GM12875 (cell line): ENCODE measurements at regions not wholly inside any gene's neighbourhood (a gene's known extent, or its start where the extent isn't known, plus 50 kb on each side); places are given as distances from the start of the nearest gene placed in this dataset.
"Not testable (repeated sequence)": the region's sequence is repeated elsewhere in the genome, so short reads cannot be mapped to it uniquely, and the experiment has no call there.

Experiments used
- H3K4me3 ChIP-seq: one replicate; pipeline ENCODE4 v1.5.1; 2011; ENCODE audit warnings: low read depth, low read length, control low read depth
- TF ChIP-seq, protein P1 (sequence below): IDR thresholded peaks from 2 replicates; pipeline ENCODE4 v1.5.1; 2011; ENCODE audit warnings: low read depth, mild to moderate bottlenecking, control low read depth, inconsistent platforms, low read length, moderate library complexity, borderline replicate concordance; ENCODE audit not compliant: insufficient read depth

DNA sequence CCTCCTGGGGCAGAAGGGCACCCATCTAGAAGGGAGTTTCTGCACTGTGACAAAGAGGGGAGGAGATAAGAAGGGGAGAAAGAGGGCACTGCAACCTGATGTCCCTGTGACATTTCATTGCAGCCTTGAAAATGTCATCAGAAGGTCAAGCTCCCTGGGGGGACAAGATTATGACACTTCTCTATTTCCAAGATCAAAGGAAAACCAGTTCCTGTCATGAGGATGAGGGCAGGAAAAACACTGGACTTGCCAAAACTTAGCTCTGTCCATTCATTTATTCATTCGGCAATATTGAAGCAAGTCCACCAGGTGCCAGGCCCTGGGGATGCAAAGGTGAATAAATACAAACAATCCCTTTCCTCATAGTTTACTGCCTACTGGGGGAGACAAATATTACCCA lies 138.4 kb upstream of the CDKN3 start:
- H3K4me3 ChIP-seq, result no peak overlapping the region
- TF ChIP-seq, protein P1, sequence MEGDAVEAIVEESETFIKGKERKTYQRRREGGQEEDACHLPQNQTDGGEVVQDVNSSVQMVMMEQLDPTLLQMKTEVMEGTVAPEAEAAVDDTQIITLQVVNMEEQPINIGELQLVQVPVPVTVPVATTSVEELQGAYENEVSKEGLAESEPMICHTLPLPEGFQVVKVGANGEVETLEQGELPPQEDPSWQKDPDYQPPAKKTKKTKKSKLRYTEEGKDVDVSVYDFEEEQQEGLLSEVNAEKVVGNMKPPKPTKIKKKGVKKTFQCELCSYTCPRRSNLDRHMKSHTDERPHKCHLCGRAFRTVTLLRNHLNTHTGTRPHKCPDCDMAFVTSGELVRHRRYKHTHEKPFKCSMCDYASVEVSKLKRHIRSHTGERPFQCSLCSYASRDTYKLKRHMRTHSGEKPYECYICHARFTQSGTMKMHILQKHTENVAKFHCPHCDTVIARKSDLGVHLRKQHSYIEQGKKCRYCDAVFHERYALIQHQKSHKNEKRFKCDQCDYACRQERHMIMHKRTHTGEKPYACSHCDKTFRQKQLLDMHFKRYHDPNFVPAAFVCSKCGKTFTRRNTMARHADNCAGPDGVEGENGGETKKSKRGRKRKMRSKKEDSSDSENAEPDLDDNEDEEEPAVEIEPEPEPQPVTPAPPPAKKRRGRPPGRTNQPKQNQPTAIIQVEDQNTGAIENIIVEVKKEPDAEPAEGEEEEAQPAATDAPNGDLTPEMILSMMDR, result no peak

DNA sequence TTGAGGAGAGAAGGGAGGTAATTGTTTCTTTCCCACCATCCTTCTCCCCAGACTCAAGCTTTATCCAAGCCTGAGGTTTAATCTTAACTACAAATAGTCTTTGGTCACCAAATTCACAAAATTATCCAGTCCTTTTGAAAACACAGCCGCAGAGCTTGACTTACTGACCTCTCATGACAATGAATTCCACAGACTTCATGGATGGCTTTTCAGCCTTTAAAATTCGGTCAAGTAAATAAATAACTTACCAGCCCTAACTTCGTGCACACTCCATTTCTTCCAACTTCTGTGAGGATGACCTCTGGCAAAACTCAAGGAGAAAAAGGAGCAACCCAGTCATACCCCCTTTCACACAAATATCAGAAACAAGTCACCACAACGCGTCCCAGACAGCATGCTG lies 137.0 kb upstream of the CDKN3 start:
- H3K4me3 ChIP-seq, result no peak overlapping the region
- TF ChIP-seq, protein P1, result no peak

DNA sequence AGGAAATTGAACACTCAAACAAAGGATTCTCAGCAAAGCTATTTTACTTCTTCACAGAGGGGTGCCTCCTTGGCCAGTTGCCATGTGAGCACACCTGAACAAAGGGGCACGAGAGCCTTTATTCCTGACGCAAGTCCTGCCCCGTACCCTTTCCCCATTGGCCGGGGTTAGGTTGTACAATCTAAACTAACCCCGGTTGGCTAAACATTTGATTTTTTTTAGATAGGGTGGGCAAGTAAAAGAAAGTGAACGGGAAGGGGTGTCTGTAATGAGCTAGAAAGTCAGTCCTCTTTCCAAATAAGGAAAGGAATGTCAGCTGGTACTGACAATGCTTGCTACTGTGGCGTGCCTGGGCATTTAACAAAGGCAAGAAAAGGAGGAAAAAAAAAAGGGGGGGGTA lies 135.5 kb upstream of the CDKN3 start:
- TF ChIP-seq, protein P1, result no peak
- no peak overlapping the region for H3K4me3 ChIP-seq

DNA sequence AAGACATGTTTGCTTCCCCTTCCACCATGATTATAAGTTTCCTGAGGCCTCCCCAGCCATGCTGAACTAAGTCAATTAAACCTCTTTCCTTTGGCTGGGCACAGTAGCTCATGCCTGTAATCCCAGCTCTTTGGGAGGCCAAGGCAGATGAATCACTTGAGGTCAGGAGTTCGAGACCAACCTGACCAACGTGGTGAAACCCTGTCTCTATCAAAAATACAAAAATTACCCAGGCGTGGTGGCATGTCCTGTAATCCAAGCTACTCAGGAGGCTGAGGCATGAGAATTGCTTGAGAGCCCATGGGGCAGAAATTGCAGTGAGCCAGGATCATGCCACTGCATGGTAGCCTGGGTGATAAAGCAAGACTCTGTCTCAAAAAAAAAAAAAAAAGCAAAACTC lies 130.2 kb upstream of the CDKN3 start:
- H3K4me3 ChIP-seq, result not testable (repeated sequence)

DNA sequence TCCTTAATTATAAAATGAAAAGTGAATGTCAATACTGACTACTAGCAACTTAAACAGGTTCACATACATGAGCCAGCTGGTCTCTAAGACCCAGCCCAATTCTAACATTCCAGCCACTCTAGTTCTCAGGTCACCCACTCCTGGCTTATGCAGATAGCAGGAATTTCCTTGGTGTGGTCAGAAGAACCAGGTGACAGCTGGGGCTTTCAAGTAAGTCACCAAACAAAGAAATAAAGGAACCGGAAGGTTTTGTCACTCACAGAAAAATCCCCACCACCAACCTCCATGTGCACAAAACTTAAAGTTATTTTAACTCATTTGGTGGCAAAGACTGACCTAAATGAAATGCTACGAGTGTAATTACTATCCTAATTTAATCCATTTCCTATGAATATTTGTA lies 129.6 kb upstream of the CDKN3 start:
- TF ChIP-seq, protein P1, result no peak
- no peak overlapping the region for H3K4me3 ChIP-seq

DNA sequence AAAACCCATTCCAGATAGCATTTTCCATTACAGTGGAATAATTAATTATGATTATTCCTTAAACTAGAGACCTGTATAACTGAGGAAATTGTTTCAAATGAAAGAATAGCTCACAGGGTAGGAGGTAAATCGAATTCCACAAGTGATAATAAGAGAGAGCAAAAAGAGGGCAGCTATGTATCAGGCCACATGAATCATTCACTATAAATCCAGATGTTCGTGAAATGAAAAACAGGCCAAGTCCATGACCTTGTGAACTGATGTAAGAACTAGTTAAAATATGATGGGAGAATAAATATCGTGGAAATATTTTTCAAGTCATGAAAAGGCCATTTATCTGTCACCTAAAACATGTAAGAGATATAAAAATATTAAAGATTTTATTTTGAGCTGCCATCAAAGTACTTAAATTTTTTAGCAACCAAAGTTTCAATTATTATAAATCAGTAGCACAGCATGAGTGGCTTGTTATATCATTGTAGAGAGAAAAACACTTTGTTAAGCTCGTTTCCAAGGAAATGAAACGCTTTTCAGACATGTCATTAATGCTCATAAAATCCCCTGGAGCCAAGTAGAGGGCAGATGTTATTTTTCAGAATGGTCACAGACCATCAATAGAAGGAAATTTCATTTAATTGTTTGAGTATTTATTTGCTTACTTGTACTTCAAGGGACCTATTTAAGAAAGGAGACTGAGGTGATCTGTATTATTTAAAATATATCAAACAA lies 120.6 kb upstream of the CDKN3 start:
- no peak overlapping the region for H3K4me3 ChIP-seq
- TF ChIP-seq, protein P1, result no peak

- TF ChIP-seq, protein P1, result no peak
- H3K4me3 ChIP-seq, result no peak overlapping the region
These were observed 118.7 kb upstream of the CDKN3 start for GRCh38 chr14:54278087-54278486.
